HG02571 (cell line): ENCODE measurements at regions not wholly inside any gene's neighbourhood (a gene's known extent, or its start where the extent isn't known, plus 50 kb on each side); places are given as distances from the start of the nearest gene placed in this dataset.
A peak's percentile ranks its signal among the peaks of the same experiment; 100 is the strongest.

ENCODE experiments used
- ATAC-seq: cut with Tn5 transposase; IDR thresholded peaks from one replicate; pipeline ENCODE4 v1.9.1; 2021; ENCODE audit warnings: mild to moderate bottlenecking, moderate library complexity; ENCODE audit not compliant: unreplicated experiment

GRCh38 chr15:38646716-38647115, 82.1 kb upstream of the RASGRP1 start:
- ATAC-seq = no peak

DNA sequence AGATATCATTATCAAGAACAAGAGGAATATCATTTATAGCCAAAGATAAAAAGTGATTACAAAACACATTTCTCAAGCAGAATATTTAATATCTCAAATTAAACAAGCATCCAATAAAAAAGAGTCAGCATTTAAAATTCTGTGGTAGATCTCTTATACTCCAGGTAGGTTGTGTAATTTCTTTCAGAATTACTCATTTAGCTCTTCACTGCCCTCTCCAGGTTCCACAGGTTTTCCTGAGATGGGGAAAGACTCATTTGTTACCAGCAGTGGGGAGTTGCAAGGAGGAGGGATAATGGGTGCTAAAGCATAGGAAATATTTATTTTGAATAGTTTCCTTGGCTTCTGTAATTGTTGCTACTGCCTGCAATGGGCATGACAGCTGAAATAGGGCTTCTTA, 83.1 kb upstream of the RASGRP1 start:
- ATAC-seq = no peak

- no peak for ATAC-seq
Measured at GRCh38 chr15:38648121-38648843, 83.7 kb upstream of the RASGRP1 start.

GRCh38 chr15:38650384-38650783, 85.8 kb upstream of the RASGRP1 start:
- ATAC-seq = no peak

GRCh38 chr15:38650936-38651327, 86.3 kb upstream of the RASGRP1 start:
- ATAC-seq = no peak

DNA sequence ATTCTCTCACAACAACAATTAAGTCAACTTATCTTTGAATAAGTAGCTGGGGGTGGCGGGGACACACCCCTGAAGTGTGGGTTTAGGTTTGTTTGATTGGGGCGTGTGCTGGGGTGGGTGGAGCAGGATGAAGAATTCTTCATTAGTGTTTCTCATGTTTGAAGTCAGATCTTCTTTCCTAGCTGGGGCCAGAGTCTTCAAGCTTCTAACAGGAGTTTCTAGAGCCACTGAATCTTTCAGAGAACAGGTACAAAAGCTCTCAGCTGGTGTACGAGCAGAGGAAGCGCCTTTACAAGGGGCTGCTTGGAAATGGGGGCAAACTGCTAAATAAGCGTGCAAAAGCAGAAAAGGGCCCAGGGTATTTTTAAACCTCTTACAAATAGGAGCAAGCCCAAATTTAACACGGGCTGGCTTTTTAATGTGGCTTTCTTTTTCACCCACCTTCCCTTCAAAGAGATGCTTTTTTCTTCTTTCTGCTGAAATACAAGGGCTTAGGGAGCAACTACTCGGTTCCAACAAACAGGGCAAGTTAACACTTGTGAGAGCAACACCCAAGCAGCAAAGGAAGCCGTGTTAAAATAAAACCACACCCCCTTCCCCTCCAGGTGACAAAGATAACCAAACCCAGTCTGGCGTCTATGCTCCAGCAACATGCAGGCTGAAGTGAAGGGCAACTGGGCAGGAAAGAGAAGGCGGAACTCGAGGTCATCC, 86.9 kb upstream of the RASGRP1 start:
- no peak for ATAC-seq

DNA sequence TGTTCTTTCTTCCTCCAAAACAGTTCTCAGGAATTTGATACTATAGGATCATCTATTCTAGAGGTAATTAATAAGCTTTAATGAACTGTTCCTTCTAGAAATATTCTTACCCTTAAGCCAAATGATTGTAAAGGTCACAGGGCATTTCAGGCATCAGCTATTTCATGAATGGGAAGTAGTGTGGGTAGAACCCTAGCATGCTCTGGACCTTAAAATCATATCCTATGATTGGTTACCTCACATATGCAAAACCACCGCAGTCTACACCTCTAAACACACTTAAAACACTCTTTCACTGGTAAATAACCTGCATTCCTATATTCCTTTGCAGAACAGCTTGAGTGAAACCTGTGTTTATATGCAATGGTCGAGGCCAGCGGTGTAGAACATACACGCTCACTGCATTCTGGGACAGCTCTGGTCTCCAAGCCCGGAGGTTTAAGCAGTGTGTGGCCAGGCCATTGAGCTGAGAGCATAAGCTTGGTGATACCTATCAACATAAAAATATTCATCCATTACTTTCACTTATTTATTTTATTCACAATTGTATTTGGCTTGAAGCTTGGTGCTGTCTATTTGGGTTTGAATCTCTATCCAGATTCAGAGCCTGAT, 87.7 kb upstream of the RASGRP1 start:
- no peak for ATAC-seq

- no peak for ATAC-seq
Measured at GRCh38 chr15:38652998-38653397, 88.4 kb upstream of the RASGRP1 start.

DNA sequence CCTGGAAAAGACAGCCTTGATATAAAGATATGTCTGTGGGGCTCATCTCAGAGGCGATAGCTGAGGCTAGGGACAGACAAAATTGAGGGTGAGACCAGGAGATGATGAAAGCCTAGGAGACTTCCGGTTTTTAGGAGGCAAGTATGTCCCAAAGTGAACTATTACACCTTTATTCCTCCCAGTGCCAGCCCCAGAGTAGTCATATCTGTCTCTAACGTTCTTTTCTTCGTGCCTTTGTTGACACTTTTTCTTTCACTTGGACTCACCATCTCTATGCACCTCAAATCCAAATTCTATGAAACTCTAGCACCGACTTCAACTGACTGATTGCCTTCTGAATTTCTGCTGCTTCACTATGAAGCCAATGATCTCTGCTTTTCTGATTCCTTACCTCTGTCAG, 93.8 kb upstream of the RASGRP1 start:
- no peak for ATAC-seq

GRCh38 chr15:38660738-38661137, 96.1 kb upstream of the RASGRP1 start:
- no peak for ATAC-seq

DNA sequence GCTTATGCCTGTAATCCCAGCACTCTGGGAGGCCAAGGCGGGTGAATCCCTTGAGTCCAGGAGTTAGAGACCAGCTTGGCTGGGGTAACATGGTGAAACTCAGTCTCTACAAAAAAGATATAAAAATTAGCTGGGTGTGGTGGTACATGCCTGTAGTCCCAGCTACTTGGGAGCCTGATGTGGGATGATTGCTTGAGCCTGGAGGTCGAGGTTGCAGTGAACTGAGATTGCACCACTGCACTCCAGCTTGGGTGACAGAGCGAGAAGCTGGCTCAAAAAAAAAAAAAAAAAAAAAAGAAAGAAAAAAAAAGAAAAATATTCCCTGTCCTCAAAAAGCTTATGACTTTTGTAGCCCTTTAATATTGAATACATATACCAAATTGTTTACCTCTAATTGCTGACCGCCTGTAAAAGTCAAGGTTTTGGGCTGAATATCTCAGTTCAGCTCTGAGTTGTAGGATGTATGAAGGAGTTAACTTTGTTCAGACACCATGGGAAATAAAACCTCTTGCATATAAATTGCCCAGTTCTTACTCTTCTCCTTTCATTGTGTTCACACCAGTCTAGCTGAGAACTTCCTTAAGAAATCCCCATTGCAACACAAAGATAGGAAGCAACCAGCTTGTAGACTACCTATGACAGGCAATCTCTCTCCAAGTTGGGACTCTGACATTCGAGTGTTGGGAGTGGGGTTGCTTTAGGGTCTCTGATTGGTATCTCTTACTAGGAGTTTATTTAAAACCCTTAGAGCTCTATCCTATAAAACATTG, 97.6 kb upstream of the RASGRP1 start:
- no peak for ATAC-seq

- no peak for ATAC-seq
Measured at GRCh38 chr15:38662805-38663204, 98.2 kb upstream of the RASGRP1 start.

- no peak for ATAC-seq
Measured at GRCh38 chr15:38665586-38666305, 101.1 kb upstream of the RASGRP1 start.

DNA sequence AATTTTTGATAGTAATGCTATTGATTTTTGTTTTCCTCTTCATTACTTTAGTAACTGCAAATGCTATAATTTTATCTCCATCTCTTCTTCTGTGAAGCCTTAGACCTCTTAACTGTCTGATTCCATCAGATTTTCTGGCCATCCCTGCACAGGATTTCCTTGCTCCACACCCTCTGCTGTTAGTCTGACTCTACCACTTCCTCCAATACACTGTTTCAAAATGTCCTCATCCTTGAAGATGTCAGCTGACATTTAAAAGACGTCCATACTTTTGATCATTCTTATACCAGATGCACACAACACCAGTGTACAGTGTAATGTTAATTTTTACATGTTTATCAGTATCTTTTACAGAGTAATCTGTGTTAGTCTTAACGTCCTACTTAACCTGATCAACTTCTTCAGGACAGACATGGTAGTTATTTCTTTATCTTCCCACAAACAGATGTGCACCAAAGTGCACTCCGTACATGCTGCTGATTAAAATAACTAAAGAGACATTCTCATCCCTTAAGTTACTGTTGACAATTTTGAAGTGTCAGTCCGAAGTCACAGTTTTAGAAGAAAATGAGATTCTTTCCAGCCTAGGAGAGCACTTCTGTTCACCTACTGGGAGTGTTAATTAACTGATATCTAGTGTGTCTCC, 102.4 kb upstream of the RASGRP1 start:
- ATAC-seq = no peak

DNA sequence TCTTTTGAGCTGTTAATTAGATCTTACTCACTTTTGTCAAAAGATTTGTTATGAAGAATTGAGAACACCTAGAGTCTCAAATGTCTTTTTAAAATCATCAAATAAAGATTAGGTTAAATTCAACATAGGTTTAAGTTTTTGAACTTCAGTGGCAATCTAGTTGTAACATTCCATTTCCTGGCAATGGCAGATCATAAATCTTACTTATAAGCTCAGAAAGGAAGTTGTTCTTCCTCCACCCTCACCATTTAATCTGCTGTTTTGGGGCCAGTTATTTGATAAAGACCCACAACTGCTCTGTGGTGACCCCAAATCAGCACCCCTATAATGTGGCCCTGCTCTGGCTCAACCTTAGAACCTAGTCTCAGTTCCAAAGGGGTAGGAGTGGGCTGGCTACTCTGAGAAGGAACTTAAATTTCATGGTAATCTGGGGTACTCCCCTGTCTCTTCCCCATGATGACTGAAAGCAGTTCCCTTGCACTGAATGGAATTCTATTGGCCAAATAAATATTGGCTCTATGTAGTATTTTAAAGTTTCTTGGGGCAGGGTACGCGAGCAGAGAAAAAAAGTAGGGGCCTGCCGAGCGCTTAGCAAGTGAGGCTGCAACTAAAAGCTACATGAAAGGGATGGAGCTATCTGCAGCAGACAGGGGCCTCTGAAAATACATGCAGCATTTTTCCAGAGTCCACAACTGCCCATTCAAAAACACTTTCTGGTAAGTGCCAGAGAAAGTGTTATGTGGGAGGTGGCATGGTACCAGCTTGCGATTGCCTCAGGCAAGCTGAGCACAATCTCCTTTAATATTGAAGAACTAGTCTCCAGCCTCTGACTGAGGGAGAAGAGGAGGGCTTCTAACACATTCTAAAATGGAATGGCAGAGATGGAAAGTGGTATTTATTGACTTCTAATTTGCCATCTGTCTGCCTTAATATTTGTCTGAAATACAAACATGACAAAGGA, 103.6 kb upstream of the RASGRP1 start:
- no peak for ATAC-seq

DNA sequence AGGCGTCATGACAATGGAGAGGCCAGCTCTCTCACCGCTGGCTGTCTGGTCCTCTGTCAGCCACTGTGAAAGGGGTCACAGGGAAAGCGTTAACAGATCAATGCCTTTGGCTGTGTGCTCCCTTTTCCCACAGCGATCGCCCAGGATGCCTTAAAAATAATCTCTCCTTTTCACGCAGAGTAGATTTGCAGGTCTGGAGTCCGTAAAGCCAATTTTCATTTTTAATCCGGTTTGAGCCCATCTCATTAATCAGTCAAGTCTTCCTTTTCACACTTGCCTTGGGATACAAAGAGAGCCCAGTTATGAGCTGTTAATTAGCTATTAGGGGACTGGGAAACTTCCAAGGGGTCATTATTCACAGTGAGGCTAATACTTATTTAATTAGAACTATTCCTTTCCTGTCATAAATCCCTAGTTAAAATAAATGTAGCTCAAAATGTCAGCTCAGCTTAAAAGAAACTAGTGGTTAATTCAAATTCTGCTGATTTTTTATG, 104.3 kb upstream of the RASGRP1 start:
- no peak for ATAC-seq

- ATAC-seq = peak; percentile 32
Measured at GRCh38 chr15:38670128-38671005, 105.8 kb upstream of the RASGRP1 start.

DNA sequence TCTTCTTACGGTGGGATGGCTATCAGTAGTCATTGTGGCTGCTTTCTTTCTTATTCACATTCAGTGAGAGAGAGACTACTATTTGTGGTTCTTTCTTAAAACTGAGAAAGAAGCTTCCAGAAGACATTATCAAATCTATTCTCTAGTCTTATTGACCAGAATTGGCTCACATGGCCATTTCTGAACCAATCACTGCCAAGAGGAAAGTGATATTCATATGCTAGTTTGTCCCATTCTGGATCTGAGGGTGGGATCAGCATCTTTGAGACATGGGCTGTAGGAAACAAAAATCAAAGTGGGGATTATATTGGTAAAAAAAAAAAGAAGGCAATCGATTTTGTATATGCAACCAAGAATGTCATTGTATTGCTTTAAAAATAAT, 106.4 kb upstream of the RASGRP1 start:
- ATAC-seq = no peak
